ENCODE measurements at regions not wholly inside any gene's neighbourhood (a gene's known extent, or its start where the extent isn't known, plus 50 kb on each side); places are given as distances from the start of the nearest gene placed in this dataset.

GRCh38 chr21:20822666-20823065 is 175.5 kb upstream of the NCAM2 start:
- no peak for TF ChIP-seq CTCF (IDR thresholded peaks at IDR 0.05)
- TF ChIP-seq POLR2A (IDR thresholded peaks at IDR 0.05), result no peak
